HCT116 (cell line): ENCODE measurements at regions not wholly inside any gene's neighbourhood (a gene's known extent, or its start where the extent isn't known, plus 50 kb on each side); places are given as distances from the start of the nearest gene placed in this dataset.

Experiments
- ATAC-seq: fragments of 200-7000 bp; cut with Tn5 transposase; 2 replicates; pipeline ENCODE4 v1.9.1; 2020; ENCODE audit warnings: mild to moderate bottlenecking, moderate library complexity
- BruUV-seq: library from RNA; stranded (reverse); fragments of 400-500 nt; replicated peaks from 2 replicates; lab custom pipeline; 2021; lab: Mats Ljungman, UMichigan
- CTCF ChIA-PET: fragments of 300-600 bp; sonication (Branson Sonifier 250); formaldehyde crosslinking; loops from one replicate; lab custom pipeline; 2021; ENCODE audit warnings: antibody characterized with exemption; lab: Charles Lee
- POLR2A ChIA-PET: fragments of 300-600, 350-600 bp; sonication (Branson Sonifier 250); formaldehyde crosslinking; loops from one replicate; lab custom pipeline; 2021; ENCODE audit warnings: antibody characterized with exemption; lab: Charles Lee
- RAD21 ChIA-PET, 2 experiments: fragments of 300-600 bp; sonication (Branson Sonifier 250); formaldehyde crosslinking; loops; one replicate each; lab custom pipeline; 2023; ENCODE audit warnings: low total read pairs in 2 of 2; ENCODE audit not compliant: uncharacterized antibody in 2 of 2, unreplicated experiment in 2 of 2, low non-redundant PET in 1 of 2; lab: Charles Lee
- DNase-seq: peaks from one replicate; pipeline ENCODE4 v3.0.0-alpha.2; 2010; ENCODE audit warnings: low read depth, low spot score
- H2AFZ ChIP-seq: fragments of 200-600 bp; shearing (Covaris generic), sonication (generic); 2 replicates; pipeline ENCODE4 v1.6.1; 2017; ENCODE audit warnings: low read depth, mixed run types, mixed read lengths, antibody characterized with exemption, low read length; ENCODE audit not compliant: poor library complexity, severe bottlenecking
- H3K27ac ChIP-seq: 2 replicates; pipeline ENCODE4 v1.5.1; 2012; ENCODE audit warnings: low read depth, low read length
- H3K27me3 ChIP-seq: fragments of 200-600 bp; sonication (generic); 2 replicates; pipeline ENCODE4 v1.6.1; 2016; ENCODE audit warnings: mixed run types, low read length, mixed read lengths; ENCODE audit not compliant: insufficient read depth
- H3K36me3 ChIP-seq, 2 experiments: fragments of 200-500 bp in 1 of 2; fragments of 200-600 bp in 1 of 2; sonication (Bioruptor generic) in 1 of 2; sonication (generic) in 1 of 2; 2 replicates each; pipeline versions ENCODE4 v1.5.1 to v1.6.1; 2014 to 2016; ENCODE audit warnings: low read length in 2 of 2, inconsistent platforms in 1 of 2, mixed read lengths in 1 of 2, mixed run types in 1 of 2; ENCODE audit not compliant: insufficient read depth in 2 of 2, control insufficient read depth in 1 of 2
- H3K4me1 ChIP-seq, 2 experiments: fragments of 200-600 bp in 1 of 2; sonication (generic) in 1 of 2; 2 replicates each; pipeline versions ENCODE4 v1.5.1 to v1.6.1; 2012 to 2017; ENCODE audit warnings: low read length in 2 of 2, inconsistent platforms in 1 of 2, mild to moderate bottlenecking in 1 of 2, mixed read lengths in 1 of 2, mixed run types in 1 of 2, moderate library complexity in 1 of 2; ENCODE audit not compliant: insufficient read depth in 2 of 2, control insufficient read depth in 1 of 2
- H3K4me2 ChIP-seq: fragments of 200-600 bp; sonication (generic); 2 replicates; pipeline ENCODE4 v1.6.1; 2017; ENCODE audit warnings: mixed run types, low read length, mixed read lengths
- H3K4me3 ChIP-seq, 2 experiments: fragments of 200-600 bp in 1 of 2; sonication (generic) in 1 of 2; replicated peaks in 1 of 2; 2 replicates each; pipeline ENCODE4 v1.5.1; 2011 to 2016; ENCODE audit warnings: low read length in 2 of 2, control low read depth in 1 of 2, low read depth in 1 of 2, mild to moderate bottlenecking in 1 of 2, mixed read lengths in 1 of 2, mixed run types in 1 of 2
- H3K79me2 ChIP-seq: fragments of 200-600 bp; sonication (generic); 2 replicates; pipeline ENCODE4 v1.6.1; 2017; ENCODE audit warnings: mild to moderate bottlenecking, mixed run types, low read length, moderate library complexity, mixed read lengths; ENCODE audit not compliant: insufficient read depth
- H3K9ac ChIP-seq: fragments of 200-600 bp; sonication (generic); 2 replicates; pipeline ENCODE4 v1.6.1; 2016; ENCODE audit warnings: low read length, mixed read lengths
- H3K9me2 ChIP-seq: fragments of 200-600 bp; sonication (generic), shearing (Covaris generic); 2 replicates; pipeline ENCODE4 v1.6.1; 2017; ENCODE audit warnings: mixed run types, mild to moderate bottlenecking, moderate library complexity; ENCODE audit not compliant: insufficient read depth
- H3K9me3 ChIP-seq, 2 experiments: fragments of 200-500 bp in 1 of 2; fragments of 200-600 bp in 1 of 2; sonication (Bioruptor generic) in 1 of 2; sonication (generic) in 1 of 2; 2 replicates each; pipeline ENCODE4 v1.6.1; 2014 to 2017; ENCODE audit warnings: low read length in 2 of 2, mixed read lengths in 2 of 2, inconsistent platforms in 1 of 2, low read depth in 1 of 2, mild to moderate bottlenecking in 1 of 2, mixed run types in 1 of 2, moderate library complexity in 1 of 2; ENCODE audit not compliant: control insufficient read depth in 1 of 2, insufficient read depth in 1 of 2
- H4K20me1 ChIP-seq: fragments of 200-600 bp; sonication (generic), shearing (Covaris generic); 2 replicates; pipeline ENCODE4 v1.6.1; 2017; ENCODE audit warnings: mixed run types, mild to moderate bottlenecking, moderate library complexity; ENCODE audit not compliant: insufficient read depth
- ATF3 ChIP-seq: IDR thresholded peaks from 2 replicates; pipeline ENCODE4 v1.6.1; 2012
- CBX3 ChIP-seq: IDR thresholded peaks from 2 replicates; pipeline ENCODE4 v1.6.1; 2012; ENCODE audit warnings: low read depth
- CEBPB ChIP-seq: IDR thresholded peaks from 2 replicates; pipeline ENCODE4 v1.6.1; 2012; ENCODE audit warnings: low read depth
- CTCF ChIP-seq, 3 experiments: fragments of 200-600 bp in 1 of 3; sonication (generic) in 1 of 3; IDR thresholded peaks in 2 of 3; conservative IDR thresholded peaks in 1 of 3; 2 replicates each; pipeline ENCODE4 v1.5.1; 2012 to 2017; ENCODE audit warnings: low read depth in 2 of 3, low read length in 2 of 3, antibody characterized with exemption in 1 of 3, borderline replicate concordance in 1 of 3, control low read depth in 1 of 3, mild to moderate bottlenecking in 1 of 3, mixed read lengths in 1 of 3, mixed run types in 1 of 3, moderate library complexity in 1 of 3; ENCODE audit not compliant: insufficient read depth in 1 of 3
- EGR1 ChIP-seq: IDR thresholded peaks from 2 replicates; pipeline ENCODE4 v1.6.1; 2012; ENCODE audit warnings: low read depth
- ELF1 ChIP-seq: IDR thresholded peaks from 2 replicates; pipeline ENCODE4 v1.6.1; 2012; ENCODE audit warnings: low read depth, borderline replicate concordance
- EZH2 ChIP-seq: fragments of 200-600 bp; sonication (generic); IDR thresholded peaks from 2 replicates; pipeline ENCODE4 v1.6.1; 2017; ENCODE audit warnings: antibody characterized with exemption, mixed run types
- EZH2phosphoT487 ChIP-seq: fragments of 200-600 bp; IDR thresholded peaks from 2 replicates; pipeline ENCODE4 v1.6.1; 2018; ENCODE audit warnings: antibody characterized with exemption, borderline replicate concordance
- FOSL1 ChIP-seq: IDR thresholded peaks from 2 replicates; pipeline ENCODE4 v1.6.1; 2012; ENCODE audit warnings: low read depth
- JUND ChIP-seq: IDR thresholded peaks from 2 replicates; pipeline ENCODE4 v1.6.1; 2012
- MAX ChIP-seq: IDR thresholded peaks from 2 replicates; pipeline ENCODE4 v1.6.1; 2012
- POLR2A ChIP-seq: IDR thresholded peaks from 2 replicates; pipeline ENCODE4 v1.7.0; 2011; ENCODE audit warnings: borderline replicate concordance; ENCODE audit not compliant: insufficient read depth, insufficient read length; ENCODE audit errors: extremely low read depth
- POLR2AphosphoS5 ChIP-seq: IDR thresholded peaks from 2 replicates; pipeline ENCODE4 v1.6.1; 2011; ENCODE audit warnings: mild to moderate bottlenecking, low read depth, low read length, moderate library complexity
- RAD21 ChIP-seq: IDR thresholded peaks from 2 replicates; pipeline ENCODE4 v1.6.1; 2012; ENCODE audit warnings: low read depth, mild to moderate bottlenecking
- SP1 ChIP-seq: IDR thresholded peaks from 2 replicates; pipeline ENCODE4 v1.6.1; 2012; ENCODE audit warnings: low read depth
- SRF ChIP-seq: IDR thresholded peaks from 2 replicates; pipeline ENCODE4 v1.6.1; 2012; ENCODE audit warnings: low read depth
- YY1 ChIP-seq: IDR thresholded peaks from 2 replicates; pipeline ENCODE4 v1.6.1; 2011; ENCODE audit warnings: low read length, low read depth, moderate library complexity, mild to moderate bottlenecking; ENCODE audit not compliant: insufficient replicate concordance; ENCODE audit errors: extremely low read depth
- ZBTB33 ChIP-seq: IDR thresholded peaks from 2 replicates; pipeline ENCODE4 v1.6.1; 2011; ENCODE audit warnings: mild to moderate bottlenecking, low read length, moderate library complexity; ENCODE audit not compliant: insufficient replicate concordance; ENCODE audit errors: extremely low read depth
- ZFX ChIP-seq: fragments of 450-650 bp; IDR thresholded peaks from 2 replicates; pipeline ENCODE4 v1.6.1; 2017
- intact Hi-C: fragments of 100-400 bp; cut with micrococcal nuclease; formaldehyde crosslinking; loops from 2 replicates; pipeline ENCODE4 v1.10.0; 2022

- Histone ChIP-seq H2AFZ (no peak overlapping the region), H4K20me1 (no peaks in the 10 kb centered on the region), H3K27ac (no peak overlapping the region), H3K79me2 (no peaks in the 10 kb centered on the region), H3K9ac (no peak overlapping the region), H3K36me3 (no peaks in the 10 kb centered on the region), H3K27me3 (no peaks in the 10 kb centered on the region), H3K9me3 (no peaks in the 10 kb centered on the region; a peak in 1 of 4 replicates), H3K9me2 (no peaks in the 10 kb centered on the region), H3K4me1 (no peaks in the 10 kb centered on the region), H3K4me2 (no peak overlapping the region), H3K4me3 (no peak overlapping the region)
- no peak for DNase-seq
- BruUV-seq, result no TSS peak
- ATAC-seq, result no peak
- intact Hi-C loops, result no loop called here
- ChIA-PET POLR2A (no interaction called here), CTCF (no interaction called here), RAD21 (no interaction called here)
- TF ChIP-seq POLR2AphosphoS5 (no peak), ZBTB33 (no peak), RAD21 (no peak), ELF1 (no peak), JUND (no peak), YY1 (no peak), CBX3 (no peak), CTCF (IDR thresholded peaks at IDR 0.05 in 2 of 3, conservative IDR thresholded peaks at IDR 0.05 in 1 of 3; ENCODE audit: borderline replicate concordance in 1 of 3, insufficient read depth in 1 of 3, low read depth in 2 of 3, low read length in 2 of 3) (no peak), SRF (no peak), ATF3 (no peak), MAX (no peak), POLR2A (no peak), ZFX (no peak), SP1 (no peak), CEBPB (no peak), EZH2phosphoT487 (no peak), EGR1 (no peak), FOSL1 (no peak), EZH2 (no peak)
Observed at GRCh38 chr22:20644071-20644642, 129.8 kb upstream of the SERPIND1 start.
